Ishikawa (cell line): ENCODE measurements at regions not wholly inside any gene's neighbourhood (a gene's known extent, or its start where the extent isn't known, plus 50 kb on each side); places are given as distances from the start of the nearest gene placed in this dataset.

ENCODE experiments used
- CEBPB ChIP-seq: IDR thresholded peaks from 2 replicates; pipeline ENCODE4 v1.6.1; 2012
- CREB1 ChIP-seq: IDR thresholded peaks from 2 replicates; pipeline ENCODE4 v1.6.1; 2012; ENCODE audit warnings: low read depth
- EGR1 ChIP-seq: IDR thresholded peaks from 2 replicates; pipeline ENCODE4 v1.6.1; 2012
- EP300 ChIP-seq: IDR thresholded peaks from 2 replicates; pipeline ENCODE4 v1.6.1; 2012; ENCODE audit warnings: borderline replicate concordance
- MAX ChIP-seq: IDR thresholded peaks from 2 replicates; pipeline ENCODE4 v1.6.1; 2012
- RAD21 ChIP-seq: IDR thresholded peaks from 2 replicates; pipeline ENCODE4 v1.6.1; 2012; ENCODE audit warnings: low read depth
- REST ChIP-seq: IDR thresholded peaks from 2 replicates; pipeline ENCODE4 v1.6.1; 2012; ENCODE audit warnings: low read depth, mild to moderate bottlenecking
- TAF1 ChIP-seq: IDR thresholded peaks from 2 replicates; pipeline ENCODE4 v1.6.1; 2012; ENCODE audit warnings: low read depth, mild to moderate bottlenecking
- TEAD4 ChIP-seq: IDR thresholded peaks from 2 replicates; pipeline ENCODE4 v1.6.1; 2012
- USF1 ChIP-seq: IDR thresholded peaks from 2 replicates; pipeline ENCODE4 v1.6.1; 2012
- YY1 ChIP-seq: IDR thresholded peaks from 2 replicates; pipeline ENCODE4 v1.6.1; 2012; ENCODE audit warnings: low read depth

- TF ChIP-seq TEAD4: no peak
- TF ChIP-seq CEBPB: no peak
- no peak for TF ChIP-seq TAF1
- TF ChIP-seq CREB1: no peak
- TF ChIP-seq USF1: no peak
- no peak for TF ChIP-seq YY1
- TF ChIP-seq EP300: no peak
- TF ChIP-seq REST: no peak
- TF ChIP-seq RAD21: no peak
- TF ChIP-seq EGR1: no peak
- no peak for TF ChIP-seq MAX
Observed at GRCh38 chr16:85178596-85178995, 66.3 kb upstream of the CIBAR2 start.
